Liver (tissue), 3 donors: ENCODE measurements at regions not wholly inside any gene's neighbourhood (a gene's known extent, or its start where the extent isn't known, plus 50 kb on each side); places are given as distances from the start of the nearest gene placed in this dataset.

Experiments
- CTCF ChIP-seq: fragments of 150-350 bp; IDR thresholded peaks from 2 replicates; pipeline ENCODE4 v1.5.1; 2017; ENCODE audit warnings: improper control_type of control experiment, low read depth, low read length; ENCODE audit not compliant: missing input control
- EGR1 ChIP-seq, 2 donors: IDR thresholded peaks; 2 replicates each; pipeline ENCODE4 v1.6.1; 2016 to 2018; ENCODE audit warnings: antibody characterized with exemption in 2 of 2, low read depth in 2 of 2
- NR2F2 ChIP-seq: IDR thresholded peaks from 2 replicates; pipeline ENCODE4 v1.6.1; 2016; ENCODE audit warnings: antibody characterized with exemption
- RAD21 ChIP-seq, 2 donors: IDR thresholded peaks; 2 replicates each; pipeline ENCODE4 v1.6.1; 2016; ENCODE audit warnings: antibody characterized with exemption in 2 of 2, mild to moderate bottlenecking in 2 of 2
- REST ChIP-seq: IDR thresholded peaks from 2 replicates; pipeline ENCODE4 v1.6.1; 2016; ENCODE audit warnings: antibody characterized with exemption, mild to moderate bottlenecking
- YY1 ChIP-seq: IDR thresholded peaks from 2 replicates; pipeline ENCODE4 v1.6.1; 2016; ENCODE audit warnings: antibody characterized with exemption, mild to moderate bottlenecking
- donor health status: healthy.
- donor health status: healthy.

- TF ChIP-seq CTCF (no peak), YY1 (no peak), NR2F2 (no peak), RAD21 (IDR thresholded peaks at IDR 0.05) (no peak), EGR1 (IDR thresholded peaks at IDR 0.05; ENCODE audit: low read depth in 2 of 2) (no peak), REST (no peak)
Measured at GRCh38 chr13:39945226-39945625, 289.8 kb downstream of the COG6 start.
